Adipocyte (in vitro differentiated cells): ENCODE measurements at regions not wholly inside any gene's neighbourhood (a gene's known extent, or its start where the extent isn't known, plus 50 kb on each side); places are given as distances from the start of the nearest gene placed in this dataset.

Experiments used
- DNase-seq: peaks from one replicate; pipeline ENCODE4 v3.0.0-alpha.2; 2015; ENCODE audit warnings: low read depth
- H3K27me3 ChIP-seq: replicated peaks from 2 replicates; pipeline ENCODE4 v1.7.0; 2013; ENCODE audit warnings: mild to moderate bottlenecking, low read length, moderate library complexity; ENCODE audit not compliant: control insufficient read depth, insufficient read depth
- H3K36me3 ChIP-seq: 2 replicates; pipeline ENCODE4 v1.7.0; 2013; ENCODE audit warnings: low read length, mild to moderate bottlenecking, moderate library complexity; ENCODE audit not compliant: control insufficient read depth, insufficient read depth, severe bottlenecking
- H3K4me1 ChIP-seq: 2 replicates; pipeline ENCODE4 v1.7.0; 2013; ENCODE audit warnings: mild to moderate bottlenecking, low read length, moderate library complexity; ENCODE audit not compliant: control insufficient read depth, insufficient read depth
- H3K4me3 ChIP-seq: 2 replicates; pipeline ENCODE4 v1.7.0; 2013; ENCODE audit warnings: mild to moderate bottlenecking, low read length, moderate library complexity
- H3K9ac ChIP-seq: 2 replicates; pipeline ENCODE4 v1.7.0; 2013; ENCODE audit warnings: mild to moderate bottlenecking, low read length, moderate library complexity
- H3K9me3 ChIP-seq: 2 replicates; pipeline ENCODE4 v1.7.0; 2013; ENCODE audit warnings: mild to moderate bottlenecking, low read length, moderate library complexity; ENCODE audit not compliant: control insufficient read depth

- Histone ChIP-seq H3K36me3 (no peaks in the 10 kb centered on the region), H3K4me3 (no peak overlapping the region), H3K9me3 (no peaks in the 10 kb centered on the region), H3K9ac (no peak overlapping the region), H3K27me3 (peaks cover 36% of the 10 kb centered on the region), H3K4me1 (no peaks in the 10 kb centered on the region)
- no peak for DNase-seq
Measured at GRCh38 chr18:74023220-74023619, 124.4 kb downstream of the FBXO15 start.

DNA sequence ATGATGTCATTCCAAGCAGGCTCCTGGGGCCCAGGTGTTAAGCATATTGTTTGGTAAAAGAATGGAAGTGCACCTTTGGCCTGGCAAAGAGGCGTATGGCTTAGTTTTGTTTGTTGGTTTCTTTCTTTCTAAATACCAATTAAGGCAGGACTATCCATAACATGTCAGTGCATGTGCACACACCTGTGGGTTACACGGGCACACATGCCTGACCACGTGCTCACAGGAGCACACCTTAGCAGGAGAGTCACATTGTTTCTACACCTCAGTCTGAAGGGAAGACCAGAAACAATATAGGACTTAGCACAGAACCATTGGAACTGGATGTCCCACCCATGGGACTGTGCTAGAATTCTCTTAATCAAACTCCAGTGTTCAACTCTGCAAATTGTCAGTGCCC lies 127.8 kb downstream of the FBXO15 start:
- Histone ChIP-seq H3K4me3 (no peak overlapping the region), H3K27me3 (peaks cover 52% of the 10 kb centered on the region), H3K9me3 (peaks cover 5% of the 10 kb centered on the region), H3K4me1 (no peaks in the 10 kb centered on the region), H3K9ac (no peak overlapping the region), H3K36me3 (no peaks in the 10 kb centered on the region)
- no peak for DNase-seq

GRCh38 chr18:74013955-74014354 lies 133.7 kb downstream of the FBXO15 start:
- Histone ChIP-seq H3K36me3 (no peaks in the 10 kb centered on the region), H3K9ac (no peak overlapping the region), H3K9me3 (peaks cover 8% of the 10 kb centered on the region), H3K4me3 (no peak overlapping the region), H3K27me3 (peaks cover 38% of the 10 kb centered on the region), H3K4me1 (peaks cover 12% of the 10 kb centered on the region)
- peak; percentile 68 for DNase-seq

DNA sequence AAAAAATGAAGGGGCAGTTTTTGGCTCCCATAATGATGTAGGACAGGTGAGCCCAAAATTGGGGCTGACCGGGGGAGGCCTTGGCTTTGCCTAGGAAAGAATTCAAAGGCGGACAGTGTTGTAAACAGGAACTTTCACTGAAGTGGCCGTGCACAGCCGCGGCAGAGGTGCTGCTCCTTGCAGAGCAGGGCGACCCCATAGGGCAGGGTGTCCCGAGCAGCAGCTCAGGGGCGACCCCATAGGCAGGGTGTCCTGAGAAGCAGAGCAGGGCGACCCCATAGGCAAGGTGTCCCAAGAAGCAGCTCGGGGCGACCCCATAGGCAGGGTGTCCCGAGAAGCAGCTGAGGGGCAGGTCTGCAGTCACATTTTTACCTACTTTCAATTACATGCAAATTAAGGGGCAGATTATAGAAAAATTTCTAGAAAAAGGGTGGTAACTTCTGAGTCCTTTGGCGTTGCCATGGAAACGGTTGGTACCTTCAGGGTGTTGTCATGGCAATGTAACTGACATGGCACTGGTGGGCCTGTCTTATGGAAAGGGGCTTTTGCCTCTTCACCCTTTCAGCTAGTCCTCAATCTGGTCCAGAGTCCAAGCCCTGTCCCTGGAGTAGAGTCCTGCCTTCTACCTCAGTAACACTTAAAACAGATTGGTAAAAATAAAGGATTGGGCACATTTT lies 134.5 kb downstream of the FBXO15 start:
- peaks cover 8% of the 10 kb centered on the region for H3K9me3 ChIP-seq
- no peak overlapping the region for H3K9ac ChIP-seq
- DNase-seq = no peak
- peaks cover 35% of the 10 kb centered on the region for H3K27me3 ChIP-seq
- H3K4me3 ChIP-seq = no peak overlapping the region
- H3K36me3 ChIP-seq = no peaks in the 10 kb centered on the region
- H3K4me1 ChIP-seq = peaks cover 12% of the 10 kb centered on the region

- H3K4me3 ChIP-seq = no peak overlapping the region
- no peak for DNase-seq
- no peak overlapping the region for H3K9ac ChIP-seq
- H3K4me1 ChIP-seq = no peaks in the 10 kb centered on the region
- peaks cover 2% of the 10 kb centered on the region for H3K9me3 ChIP-seq
- no peaks in the 10 kb centered on the region for H3K36me3 ChIP-seq
- peaks cover 11% of the 10 kb centered on the region for H3K27me3 ChIP-seq
Measured at GRCh38 chr18:74006143-74006542, 141.5 kb downstream of the FBXO15 start.

DNA sequence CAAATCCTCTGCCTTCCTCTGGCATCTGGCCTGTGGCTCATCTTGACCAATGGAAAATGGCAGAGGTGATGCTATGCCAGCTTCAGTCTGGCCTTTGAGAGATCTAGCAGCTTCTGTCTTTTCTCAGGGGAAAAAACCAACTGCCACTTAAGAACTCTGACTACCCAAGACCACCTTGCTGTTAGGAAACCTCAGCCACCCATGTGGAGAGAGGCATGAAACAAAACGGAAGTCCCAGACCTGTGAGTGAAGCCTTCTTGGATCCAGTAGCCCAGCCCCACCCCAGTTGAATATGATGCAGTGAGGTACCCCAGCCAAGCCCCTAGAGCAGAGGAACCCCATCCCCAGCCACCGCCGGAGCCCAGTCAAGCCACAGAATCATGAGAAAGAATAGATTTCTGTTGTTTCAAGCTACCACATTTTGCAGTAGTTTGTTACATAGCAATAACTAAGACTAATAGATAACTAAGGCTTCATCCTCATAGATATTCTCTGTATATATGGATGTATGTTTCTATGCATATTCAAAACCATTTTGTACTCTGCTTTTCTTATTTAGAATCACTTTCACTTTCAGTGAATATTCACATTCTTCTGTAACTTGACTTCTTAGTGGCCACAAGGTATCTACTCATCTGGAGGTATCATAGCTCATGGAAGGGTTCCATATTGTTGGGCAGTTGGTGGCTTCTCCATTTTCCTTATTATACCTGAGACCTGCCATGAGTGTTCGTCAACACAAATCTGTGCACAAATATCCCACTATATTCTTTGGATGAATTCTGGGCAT lies 142.1 kb downstream of the FBXO15 start:
- H3K4me1 ChIP-seq = no peaks in the 10 kb centered on the region
- H3K9me3 ChIP-seq = peaks cover 3% of the 10 kb centered on the region
- H3K27me3 ChIP-seq = peaks cover 9% of the 10 kb centered on the region
- H3K4me3 ChIP-seq = no peak overlapping the region
- H3K36me3 ChIP-seq = no peaks in the 10 kb centered on the region
- H3K9ac ChIP-seq = no peak overlapping the region
- DNase-seq = no peak

DNA sequence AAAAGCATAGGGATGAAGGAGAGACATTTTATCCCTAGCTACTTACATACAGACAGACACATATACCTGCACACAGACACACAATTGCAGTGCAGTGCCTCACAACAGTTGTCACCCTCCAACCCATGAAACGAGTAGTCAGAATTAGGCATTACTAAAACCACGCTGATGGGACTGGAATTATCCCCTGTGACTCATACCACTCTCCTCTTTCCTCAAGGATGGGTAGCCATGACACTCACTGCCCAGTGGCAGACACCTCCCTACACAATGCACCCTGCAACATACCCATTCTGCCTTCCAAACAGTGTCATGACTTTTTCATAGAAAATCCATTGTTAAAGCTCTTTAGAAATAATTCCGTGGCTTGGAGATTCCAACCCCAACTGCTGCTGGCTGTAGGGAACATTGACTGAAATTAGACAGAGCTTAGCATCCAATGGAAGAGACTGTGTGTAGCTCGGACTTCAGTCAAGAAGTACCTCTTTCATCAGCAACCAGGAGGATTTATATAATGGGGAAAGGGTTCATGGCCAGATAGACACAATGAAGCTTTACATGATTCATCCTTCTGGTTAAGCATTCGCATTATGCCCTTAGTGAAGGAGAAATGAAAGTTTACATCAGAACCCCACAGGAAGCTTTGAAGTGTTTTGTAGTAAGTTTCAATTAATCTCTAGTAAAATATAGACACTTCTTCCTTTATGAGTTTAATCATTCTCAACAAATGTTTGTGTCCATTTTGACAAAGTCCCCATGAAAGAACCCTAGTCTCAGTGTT lies 155.2 kb downstream of the FBXO15 start:
- Histone ChIP-seq H3K9ac (no peak overlapping the region), H3K4me3 (no peak overlapping the region), H3K36me3 (no peaks in the 10 kb centered on the region), H3K27me3 (no peaks in the 10 kb centered on the region), H3K4me1 (no peaks in the 10 kb centered on the region), H3K9me3 (peaks cover 5% of the 10 kb centered on the region)
- no peak for DNase-seq

GRCh38 chr18:73991570-73991969 lies 156.1 kb downstream of the FBXO15 start:
- Histone ChIP-seq H3K9me3 (no peaks in the 10 kb centered on the region), H3K4me1 (no peaks in the 10 kb centered on the region), H3K36me3 (no peaks in the 10 kb centered on the region), H3K27me3 (no peaks in the 10 kb centered on the region), H3K4me3 (no peak overlapping the region), H3K9ac (no peak overlapping the region)
- no peak for DNase-seq

DNA sequence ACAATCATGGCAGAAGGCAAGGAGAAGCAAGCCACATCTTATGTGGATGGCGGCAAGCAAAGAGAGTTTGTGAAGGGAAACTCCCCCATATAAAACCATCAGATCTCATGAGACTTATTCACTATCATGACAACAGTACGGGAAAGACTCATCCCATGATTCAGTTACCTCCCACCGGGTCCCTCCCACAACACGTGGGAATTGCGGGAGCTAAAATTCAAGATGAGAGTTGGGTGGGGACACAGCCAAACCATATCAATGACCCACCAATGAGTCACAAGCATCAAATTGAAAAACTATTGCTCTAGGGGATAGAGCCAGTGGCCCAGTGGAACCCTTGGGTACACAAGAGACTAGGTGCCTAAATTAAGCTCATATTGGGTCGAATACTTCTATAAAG lies 157.4 kb downstream of the FBXO15 start:
- H3K4me3 ChIP-seq = no peak overlapping the region
- no peak for DNase-seq
- no peaks in the 10 kb centered on the region for H3K9me3 ChIP-seq
- no peaks in the 10 kb centered on the region for H3K4me1 ChIP-seq
- H3K36me3 ChIP-seq = no peaks in the 10 kb centered on the region
- no peaks in the 10 kb centered on the region for H3K27me3 ChIP-seq
- H3K9ac ChIP-seq = no peak overlapping the region

- DNase-seq = peak; percentile 26
- H3K4me1 ChIP-seq = no peaks in the 10 kb centered on the region
- no peak overlapping the region for H3K4me3 ChIP-seq
- H3K27me3 ChIP-seq = peaks cover 4% of the 10 kb centered on the region
- H3K9ac ChIP-seq = no peak overlapping the region
- no peaks in the 10 kb centered on the region for H3K36me3 ChIP-seq
- H3K9me3 ChIP-seq = no peaks in the 10 kb centered on the region
Measured at GRCh38 chr18:73987247-73987980, 160.2 kb downstream of the FBXO15 start.

DNA sequence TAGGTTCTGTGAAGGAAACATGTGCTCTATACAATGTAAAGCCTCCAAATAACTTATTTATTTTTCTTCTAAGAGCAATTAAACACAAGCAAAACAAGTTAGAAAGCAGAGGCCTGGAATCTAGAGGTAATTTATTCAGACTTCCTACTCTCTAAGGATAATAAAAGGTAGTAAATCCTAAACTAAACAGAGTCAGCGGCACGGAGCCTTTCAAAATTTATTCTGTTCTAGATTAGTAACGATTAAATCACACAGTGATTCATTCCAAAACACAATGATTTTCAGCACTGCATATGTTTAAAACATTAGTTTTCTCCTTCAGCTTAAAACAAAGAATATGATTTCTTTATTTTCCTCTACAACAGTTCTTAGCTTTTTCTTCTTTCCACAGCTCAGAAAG lies 160.9 kb downstream of the FBXO15 start:
- H3K9ac ChIP-seq = no peak overlapping the region
- H3K4me1 ChIP-seq = no peaks in the 10 kb centered on the region

More for the DNA sequence above, 160.9 kb downstream of the FBXO15 start:
- H3K36me3 ChIP-seq = no peaks in the 10 kb centered on the region
- peaks cover 4% of the 10 kb centered on the region for H3K27me3 ChIP-seq
- peak; percentile 17 for DNase-seq
- no peak overlapping the region for H3K4me3 ChIP-seq
- H3K9me3 ChIP-seq = no peaks in the 10 kb centered on the region
